Rectal smooth muscle tissue (tissue), 1 donor: ENCODE measurements at regions not wholly inside any gene's neighbourhood (a gene's known extent, or its start where the extent isn't known, plus 50 kb on each side); places are given as distances from the start of the nearest gene placed in this dataset.

ENCODE experiments used
- H3K27ac ChIP-seq: one replicate; pipeline ENCODE4 v1.7.0; 2013; ENCODE audit warnings: low read depth, low read length, inconsistent platforms
- H3K27me3 ChIP-seq: one replicate; pipeline ENCODE4 v1.7.0; 2013; ENCODE audit warnings: low read length; ENCODE audit not compliant: control insufficient read depth, insufficient read depth
- H3K36me3 ChIP-seq: one replicate; pipeline ENCODE4 v1.7.0; 2013; ENCODE audit warnings: low read length; ENCODE audit not compliant: control insufficient read depth, insufficient read depth
- H3K4me1 ChIP-seq: one replicate; pipeline ENCODE4 v1.7.0; 2013; ENCODE audit warnings: low read length; ENCODE audit not compliant: control insufficient read depth, insufficient read depth
- H3K4me3 ChIP-seq: one replicate; pipeline ENCODE4 v1.7.0; 2013; ENCODE audit warnings: low read length
- H3K9ac ChIP-seq: one replicate; pipeline ENCODE4 v1.7.0; 2013; ENCODE audit warnings: low read length

DNA sequence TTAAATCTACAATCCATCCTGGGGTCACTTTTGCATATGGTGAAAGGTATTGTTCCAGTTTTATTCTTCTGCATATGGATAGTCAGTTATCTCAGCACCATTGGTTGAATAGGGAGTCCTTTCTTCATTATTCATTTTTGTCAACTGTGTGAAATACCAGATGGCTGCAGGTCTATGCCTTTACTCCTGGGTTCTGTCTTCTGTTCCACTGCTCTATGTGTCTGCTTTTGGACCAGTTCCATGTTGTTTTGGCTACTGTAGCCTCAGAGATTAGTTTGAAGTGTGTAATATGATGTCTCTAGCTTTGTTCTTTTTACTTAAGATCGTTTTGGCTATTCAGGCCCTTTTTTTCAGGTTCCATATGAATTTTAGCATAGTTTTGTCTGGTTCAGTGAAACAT is 795.8 kb downstream of the OTOL1 start:
- no peaks in the 10 kb centered on the region for H3K27me3 ChIP-seq
- H3K27ac ChIP-seq = no peak overlapping the region
- no peak overlapping the region for H3K4me3 ChIP-seq
- no peaks in the 10 kb centered on the region for H3K4me1 ChIP-seq
- no peaks in the 10 kb centered on the region for H3K36me3 ChIP-seq
- H3K9ac ChIP-seq = no peak overlapping the region

DNA sequence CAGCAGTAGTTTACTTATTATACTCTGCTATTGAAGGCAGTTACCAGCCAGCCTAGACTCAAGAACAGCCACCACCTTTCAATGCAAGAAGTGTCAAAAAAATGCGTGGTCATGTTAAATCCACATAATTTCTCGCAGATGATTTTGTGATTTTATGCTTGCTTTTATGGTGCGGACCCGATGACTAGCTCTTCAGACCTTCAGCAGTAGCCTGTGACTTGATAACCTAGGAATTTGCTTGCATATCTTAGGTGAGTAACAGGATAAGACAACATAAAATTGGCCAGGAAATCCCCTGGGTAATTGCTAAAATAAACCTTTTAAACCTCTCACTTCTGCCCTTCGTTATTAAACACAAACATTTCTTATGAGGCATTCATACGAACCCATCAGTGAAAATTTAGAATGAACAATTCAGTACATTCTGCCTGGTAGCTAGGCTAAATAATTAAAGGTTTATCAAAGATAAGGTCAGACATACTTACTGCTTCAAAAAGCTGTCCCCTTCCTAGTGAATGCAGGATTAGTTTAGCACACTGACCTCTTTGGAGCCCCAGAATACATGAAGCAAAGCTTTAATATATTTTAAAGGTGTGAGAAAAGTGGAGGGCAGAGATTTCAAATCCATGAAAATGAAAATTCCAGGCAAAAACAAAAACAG is 798.8 kb downstream of the OTOL1 start:
- H3K36me3 ChIP-seq = no peaks in the 10 kb centered on the region
- no peaks in the 10 kb centered on the region for H3K4me1 ChIP-seq
- no peak overlapping the region for H3K27ac ChIP-seq
- H3K27me3 ChIP-seq = no peaks in the 10 kb centered on the region
- no peak overlapping the region for H3K9ac ChIP-seq
- H3K4me3 ChIP-seq = no peak overlapping the region

DNA sequence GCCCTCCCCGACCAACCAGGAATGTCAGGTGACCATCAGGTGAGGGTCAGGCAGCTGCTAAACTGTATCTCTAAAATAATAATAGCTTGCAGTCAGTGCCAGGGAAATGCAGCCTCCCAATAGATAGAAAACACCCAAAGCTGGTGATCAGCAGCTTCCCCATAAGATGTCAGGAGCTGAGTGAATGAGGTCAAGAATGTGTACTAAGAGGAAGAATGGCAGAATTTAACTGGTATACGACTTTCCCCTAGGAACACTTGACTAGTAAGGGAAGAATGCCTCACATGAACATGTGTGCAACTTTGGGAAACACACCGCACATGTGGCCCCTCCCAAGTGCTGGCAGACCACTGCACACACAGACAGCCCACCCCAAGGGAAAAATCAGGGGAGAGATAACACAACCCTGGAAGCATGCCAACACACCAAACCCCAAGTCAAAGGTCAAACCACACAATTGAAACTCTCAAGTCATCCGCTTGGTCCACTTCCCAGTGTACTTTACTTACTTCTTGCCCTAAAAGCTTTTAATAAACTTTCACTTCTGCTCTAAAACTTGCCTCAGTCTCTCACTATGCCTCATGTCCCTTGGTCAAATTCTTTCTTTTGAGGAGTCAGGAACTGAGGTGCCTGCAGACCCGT is 806.5 kb downstream of the OTOL1 start:
- Histone ChIP-seq H3K4me1 (no peaks in the 10 kb centered on the region), H3K9ac (no peak overlapping the region), H3K27me3 (no peaks in the 10 kb centered on the region), H3K4me3 (no peak overlapping the region), H3K27ac (no peak overlapping the region), H3K36me3 (no peaks in the 10 kb centered on the region)

DNA sequence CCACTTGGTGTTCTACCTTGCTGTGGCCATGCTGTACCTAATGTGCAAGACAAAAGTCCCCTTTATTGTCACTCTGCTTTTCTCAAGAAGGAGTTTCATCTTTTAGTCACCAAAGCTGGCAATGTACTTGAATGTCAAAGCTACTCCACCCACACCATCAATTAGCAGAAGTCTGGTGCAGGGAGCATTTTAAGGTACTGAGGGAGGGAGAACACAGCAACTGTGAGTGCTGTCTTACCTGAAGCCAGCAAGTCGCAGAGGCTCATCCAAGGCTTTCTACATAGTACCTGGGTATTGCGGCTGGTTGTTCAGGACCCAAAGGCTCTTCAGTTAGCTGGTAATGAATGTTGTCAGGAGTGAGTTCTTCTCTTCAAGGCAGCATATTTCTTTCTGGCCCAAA is 820.4 kb downstream of the OTOL1 start:
- Histone ChIP-seq H3K27ac (no peak overlapping the region), H3K9ac (no peak overlapping the region), H3K4me1 (no peaks in the 10 kb centered on the region), H3K36me3 (no peaks in the 10 kb centered on the region), H3K4me3 (no peak overlapping the region), H3K27me3 (no peaks in the 10 kb centered on the region)

DNA sequence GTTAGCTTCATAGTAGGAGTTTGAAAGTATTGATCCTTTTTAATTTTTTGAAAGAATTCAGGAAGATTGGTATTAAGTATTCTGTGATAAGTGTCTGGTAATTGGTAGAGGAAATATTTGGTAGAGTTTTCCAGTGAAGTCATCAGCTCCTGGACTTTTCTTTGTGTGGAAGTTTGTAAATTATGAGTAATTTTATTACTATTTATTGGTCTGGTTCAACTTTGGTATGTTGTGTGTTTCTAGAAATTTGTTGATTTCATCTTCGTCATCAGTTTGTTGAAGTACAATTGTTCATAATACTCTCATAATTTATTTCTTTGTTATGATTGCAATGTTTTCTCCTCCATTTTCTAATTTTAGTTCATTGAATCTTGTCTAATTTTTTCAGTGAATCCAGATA is 832.0 kb downstream of the OTOL1 start:
- Histone ChIP-seq H3K9ac (no peak overlapping the region), H3K27ac (no peak overlapping the region), H3K4me3 (no peak overlapping the region), H3K36me3 (no peaks in the 10 kb centered on the region), H3K4me1 (no peaks in the 10 kb centered on the region), H3K27me3 (no peaks in the 10 kb centered on the region)

DNA sequence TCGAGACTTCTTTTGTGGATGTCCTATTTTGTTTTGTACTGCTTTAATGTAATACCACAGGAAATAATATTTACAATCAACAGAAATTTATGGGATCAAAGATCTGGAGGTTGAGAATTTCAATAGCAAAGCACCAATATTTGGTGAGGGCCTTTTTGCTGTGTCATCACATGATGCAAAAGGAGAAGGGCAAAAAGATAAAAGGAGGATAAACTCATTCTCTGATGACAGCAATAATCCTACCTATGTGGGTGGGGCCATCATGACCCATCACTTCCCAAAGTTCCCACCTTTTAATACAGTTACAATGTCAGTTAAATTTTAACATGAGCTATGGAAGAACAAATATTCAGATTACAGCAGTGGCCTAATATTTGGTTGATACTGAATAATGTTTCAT is 832.9 kb downstream of the OTOL1 start:
- Histone ChIP-seq H3K36me3 (no peaks in the 10 kb centered on the region), H3K9ac (no peak overlapping the region), H3K27me3 (no peaks in the 10 kb centered on the region), H3K4me3 (no peak overlapping the region), H3K27ac (no peak overlapping the region), H3K4me1 (no peaks in the 10 kb centered on the region)

DNA sequence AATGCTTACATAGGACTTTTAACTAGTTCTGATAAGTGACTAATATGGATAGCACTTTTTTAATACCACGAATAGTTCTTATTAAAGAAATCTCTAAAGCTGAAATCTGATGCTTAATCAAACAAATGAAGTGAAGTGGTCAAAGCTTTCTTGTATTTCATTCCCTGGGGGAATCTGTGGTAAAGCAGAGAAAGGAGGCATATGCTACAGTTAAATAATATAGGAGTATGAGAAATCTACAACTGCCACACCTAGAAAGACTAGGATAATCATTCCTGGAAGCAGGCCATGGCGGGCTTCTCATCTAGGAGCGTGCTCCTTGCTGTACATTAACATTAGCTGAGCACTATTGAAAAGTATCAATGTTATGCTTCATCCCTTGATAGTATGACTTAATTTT is 835.7 kb downstream of the OTOL1 start:
- H3K27ac ChIP-seq = no peak overlapping the region
- no peaks in the 10 kb centered on the region for H3K27me3 ChIP-seq
- H3K4me1 ChIP-seq = no peaks in the 10 kb centered on the region
- no peak overlapping the region for H3K9ac ChIP-seq
- H3K36me3 ChIP-seq = no peaks in the 10 kb centered on the region
- no peak overlapping the region for H3K4me3 ChIP-seq

DNA sequence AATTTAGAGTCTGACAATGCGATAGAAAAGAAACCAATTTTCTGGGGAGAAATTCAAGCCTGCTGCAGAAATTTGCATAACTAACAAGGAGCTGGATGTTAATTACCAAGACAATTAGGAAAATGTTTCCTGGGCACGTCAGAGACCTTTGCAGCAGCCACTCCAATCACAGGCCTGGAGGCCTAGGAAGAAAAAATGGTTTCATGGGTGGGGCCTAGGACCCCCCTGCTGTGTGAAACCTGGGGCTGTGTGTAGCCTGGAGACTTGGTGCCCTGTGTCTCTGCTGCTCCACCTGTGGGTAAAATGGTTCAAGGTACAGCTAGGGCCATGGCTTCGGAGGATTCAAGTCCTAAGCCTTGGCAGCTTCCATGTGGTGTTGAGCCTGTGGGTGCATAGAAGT is 837.9 kb downstream of the OTOL1 start:
- H3K36me3 ChIP-seq = no peaks in the 10 kb centered on the region
- no peak overlapping the region for H3K4me3 ChIP-seq
- no peak overlapping the region for H3K27ac ChIP-seq
- H3K4me1 ChIP-seq = no peaks in the 10 kb centered on the region
- H3K9ac ChIP-seq = no peak overlapping the region
- H3K27me3 ChIP-seq = no peaks in the 10 kb centered on the region

DNA sequence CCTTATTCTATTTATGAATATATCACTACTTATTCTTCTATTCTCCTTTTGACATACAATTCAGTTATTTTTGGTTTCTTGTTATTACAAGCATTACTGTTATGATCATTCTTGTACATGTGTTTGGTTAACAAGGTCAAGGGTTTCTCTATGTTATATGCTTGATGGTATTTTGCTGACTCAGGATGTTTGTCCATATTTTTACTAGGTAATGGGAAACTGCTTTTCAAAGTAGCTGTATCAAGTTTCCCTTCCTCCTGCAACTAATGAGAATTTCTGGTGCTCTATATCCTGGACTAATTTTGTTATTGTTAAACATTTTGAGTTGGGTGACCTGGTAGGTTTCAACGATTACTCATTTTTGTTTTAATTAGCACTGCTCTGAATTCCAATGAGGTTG is 841.0 kb downstream of the OTOL1 start:
- Histone ChIP-seq H3K36me3 (no peaks in the 10 kb centered on the region), H3K4me1 (no peaks in the 10 kb centered on the region), H3K27ac (no peak overlapping the region), H3K4me3 (no peak overlapping the region), H3K27me3 (no peaks in the 10 kb centered on the region), H3K9ac (no peak overlapping the region)

DNA sequence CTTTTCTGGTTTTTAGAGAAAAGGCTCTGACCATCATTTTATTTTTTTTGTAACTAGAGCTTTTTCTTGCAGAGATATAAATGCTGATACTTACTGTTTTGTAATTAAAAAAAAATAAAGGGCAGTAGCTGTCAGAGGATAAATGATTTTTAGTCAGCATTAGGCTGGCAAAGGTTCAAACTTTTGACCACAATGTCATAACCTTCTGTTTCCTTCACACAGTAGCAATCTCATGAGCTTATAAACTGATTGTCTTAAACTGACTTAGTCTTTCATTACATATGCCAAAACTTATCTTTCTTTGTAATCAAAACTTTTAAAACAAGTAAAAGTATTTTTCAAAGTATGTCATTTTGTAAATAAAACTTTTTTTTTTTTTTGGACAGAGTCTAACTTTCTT is 841.9 kb downstream of the OTOL1 start:
- H3K9ac ChIP-seq = no peak overlapping the region
- no peaks in the 10 kb centered on the region for H3K27me3 ChIP-seq
- H3K36me3 ChIP-seq = no peaks in the 10 kb centered on the region
- no peak overlapping the region for H3K27ac ChIP-seq
- H3K4me1 ChIP-seq = no peaks in the 10 kb centered on the region
- H3K4me3 ChIP-seq = no peak overlapping the region

DNA sequence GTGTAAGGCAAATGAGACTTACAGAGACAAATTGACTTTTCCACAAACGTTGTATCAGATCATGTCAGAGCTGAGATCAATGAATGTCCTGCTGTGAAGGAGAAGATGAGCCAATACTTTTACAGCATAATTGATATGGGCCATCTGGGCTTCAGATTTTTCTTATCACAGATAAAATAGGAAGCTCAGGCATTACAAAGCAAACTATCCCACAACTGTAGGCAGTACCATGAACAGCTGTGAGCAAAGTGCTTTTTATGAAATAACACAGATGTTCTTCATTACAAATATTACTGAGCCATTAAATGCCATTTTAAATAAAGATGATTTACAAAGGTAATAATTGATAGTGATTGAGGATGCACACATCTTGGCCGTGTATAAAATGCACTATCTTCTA is 852.3 kb downstream of the OTOL1 start:
- Histone ChIP-seq H3K27ac (no peak overlapping the region), H3K4me1 (no peaks in the 10 kb centered on the region), H3K9ac (no peak overlapping the region), H3K27me3 (no peaks in the 10 kb centered on the region), H3K36me3 (no peaks in the 10 kb centered on the region), H3K4me3 (no peak overlapping the region)

DNA sequence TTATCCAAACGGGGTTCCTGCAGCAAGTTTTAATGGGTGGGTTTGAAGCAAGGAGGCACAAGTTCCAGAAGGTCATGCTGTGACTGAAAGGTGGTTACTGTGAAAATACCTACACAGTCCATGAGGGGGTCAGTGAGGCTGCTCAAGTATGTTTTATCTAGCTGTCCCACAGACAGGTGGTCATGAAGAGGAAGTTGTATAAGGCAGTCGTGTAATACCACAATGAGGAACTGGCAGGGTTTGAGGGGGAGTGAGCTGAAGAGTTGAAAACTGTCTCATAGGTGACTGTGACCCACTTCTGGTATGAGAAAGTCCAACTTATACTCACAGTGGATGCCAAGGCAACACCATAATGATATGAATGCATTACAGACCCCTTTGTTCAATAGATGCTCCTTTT is 856.8 kb downstream of the OTOL1 start:
- Histone ChIP-seq H3K4me3 (no peak overlapping the region), H3K27ac (no peak overlapping the region), H3K4me1 (no peaks in the 10 kb centered on the region), H3K27me3 (no peaks in the 10 kb centered on the region), H3K36me3 (no peaks in the 10 kb centered on the region), H3K9ac (no peak overlapping the region)

DNA sequence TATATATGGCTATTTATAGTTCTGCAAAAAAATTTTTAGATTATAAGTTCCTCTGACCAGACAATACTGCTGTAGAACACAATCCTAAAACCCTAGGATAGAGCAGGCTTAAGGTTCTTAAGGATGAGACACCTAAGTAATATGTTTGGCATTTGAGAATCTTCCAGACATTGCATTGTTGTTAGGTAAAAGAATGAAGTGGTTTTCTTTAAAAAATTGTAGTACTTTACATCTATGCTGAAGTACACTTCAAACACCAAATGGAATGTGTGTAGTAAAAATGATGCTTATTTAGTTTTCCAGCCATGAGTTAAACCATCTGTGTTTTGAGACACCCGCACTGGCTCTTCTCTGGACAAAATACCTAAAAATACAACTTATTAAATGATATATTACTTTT is 857.7 kb downstream of the OTOL1 start:
- Histone ChIP-seq H3K4me1 (no peaks in the 10 kb centered on the region), H3K4me3 (no peak overlapping the region), H3K36me3 (no peaks in the 10 kb centered on the region), H3K9ac (no peak overlapping the region), H3K27me3 (no peaks in the 10 kb centered on the region), H3K27ac (no peak overlapping the region)
